ENCODE measurements at regions not wholly inside any gene's neighbourhood (a gene's known extent, or its start where the extent isn't known, plus 50 kb on each side); places are given as distances from the start of the nearest gene placed in this dataset.
"Not testable (repeated sequence)": the region's sequence is repeated elsewhere in the genome, so short reads cannot be mapped to it uniquely, and the experiment has no call there.

DNA sequence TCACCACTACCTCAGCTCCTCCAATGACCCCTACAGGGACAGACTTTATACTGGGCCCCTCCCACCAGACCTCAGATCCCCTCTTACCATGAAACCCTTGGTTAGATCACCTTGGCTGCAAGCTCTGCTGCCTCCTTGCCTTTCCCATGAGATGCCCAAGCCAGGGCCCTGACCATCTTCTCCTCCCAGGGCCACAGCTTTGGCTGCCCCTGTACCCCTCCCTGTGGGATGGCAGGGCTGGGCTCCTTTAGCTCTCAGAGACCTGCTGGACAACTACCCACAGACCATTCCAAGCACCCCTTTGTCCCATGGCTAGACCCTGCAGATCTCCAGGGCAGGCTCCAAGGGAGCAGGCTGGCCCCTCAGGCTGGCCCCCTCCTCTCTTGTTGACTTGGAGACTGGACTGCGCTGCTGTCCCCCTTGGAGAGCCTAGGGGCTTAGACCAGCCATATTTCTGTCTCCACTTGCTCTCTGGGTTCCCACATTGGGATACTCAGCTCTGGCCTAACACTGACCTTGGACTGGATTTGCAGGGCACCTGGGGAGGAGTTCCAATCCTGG lies 1692.7 kb downstream of the TP53TG3F start:
- TF ChIP-seq, protein P1, sequence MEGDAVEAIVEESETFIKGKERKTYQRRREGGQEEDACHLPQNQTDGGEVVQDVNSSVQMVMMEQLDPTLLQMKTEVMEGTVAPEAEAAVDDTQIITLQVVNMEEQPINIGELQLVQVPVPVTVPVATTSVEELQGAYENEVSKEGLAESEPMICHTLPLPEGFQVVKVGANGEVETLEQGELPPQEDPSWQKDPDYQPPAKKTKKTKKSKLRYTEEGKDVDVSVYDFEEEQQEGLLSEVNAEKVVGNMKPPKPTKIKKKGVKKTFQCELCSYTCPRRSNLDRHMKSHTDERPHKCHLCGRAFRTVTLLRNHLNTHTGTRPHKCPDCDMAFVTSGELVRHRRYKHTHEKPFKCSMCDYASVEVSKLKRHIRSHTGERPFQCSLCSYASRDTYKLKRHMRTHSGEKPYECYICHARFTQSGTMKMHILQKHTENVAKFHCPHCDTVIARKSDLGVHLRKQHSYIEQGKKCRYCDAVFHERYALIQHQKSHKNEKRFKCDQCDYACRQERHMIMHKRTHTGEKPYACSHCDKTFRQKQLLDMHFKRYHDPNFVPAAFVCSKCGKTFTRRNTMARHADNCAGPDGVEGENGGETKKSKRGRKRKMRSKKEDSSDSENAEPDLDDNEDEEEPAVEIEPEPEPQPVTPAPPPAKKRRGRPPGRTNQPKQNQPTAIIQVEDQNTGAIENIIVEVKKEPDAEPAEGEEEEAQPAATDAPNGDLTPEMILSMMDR (IDR thresholded peaks at IDR 0.05; ENCODE audit: borderline replicate concordance) = no peak
- Histone ChIP-seq H3K36me3 (no peaks in the 10 kb centered on the region), H3K4me3 (no peak overlapping the region), H3K27me3 (ENCODE audit: low read depth) (no peaks in the 10 kb centered on the region), H3K9me3 (replicated peaks) (peaks cover 9% of the 10 kb centered on the region), H3K4me1 (no peaks in the 10 kb centered on the region), H3K27ac (replicated peaks) (no peak overlapping the region)
- DNase-seq = no peak
- intact Hi-C loops (cut with micrococcal nuclease) = no loop called here

DNA sequence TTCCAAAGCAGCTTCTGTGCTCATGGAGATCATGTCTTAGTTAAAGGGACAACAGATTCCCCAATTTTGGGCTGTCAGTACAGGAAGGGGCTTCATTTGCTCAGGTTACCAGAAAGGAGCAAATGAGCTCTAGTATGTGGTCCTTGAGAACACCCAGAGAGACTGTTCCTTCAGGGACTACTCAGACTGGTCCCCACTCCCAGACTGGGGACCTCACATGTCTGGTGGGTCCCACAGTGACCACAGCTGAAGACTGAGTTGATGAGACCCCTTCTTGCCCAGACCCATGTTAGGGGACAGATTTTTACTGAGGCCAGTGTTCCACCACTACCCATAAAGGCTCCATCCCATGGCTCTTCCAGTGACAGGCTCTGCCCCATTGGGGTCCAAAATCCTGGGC lies 1695.2 kb downstream of the TP53TG3F start:
- peaks cover 29% of the 10 kb centered on the region for H3K9me3 ChIP-seq (replicated peaks)

DNA sequence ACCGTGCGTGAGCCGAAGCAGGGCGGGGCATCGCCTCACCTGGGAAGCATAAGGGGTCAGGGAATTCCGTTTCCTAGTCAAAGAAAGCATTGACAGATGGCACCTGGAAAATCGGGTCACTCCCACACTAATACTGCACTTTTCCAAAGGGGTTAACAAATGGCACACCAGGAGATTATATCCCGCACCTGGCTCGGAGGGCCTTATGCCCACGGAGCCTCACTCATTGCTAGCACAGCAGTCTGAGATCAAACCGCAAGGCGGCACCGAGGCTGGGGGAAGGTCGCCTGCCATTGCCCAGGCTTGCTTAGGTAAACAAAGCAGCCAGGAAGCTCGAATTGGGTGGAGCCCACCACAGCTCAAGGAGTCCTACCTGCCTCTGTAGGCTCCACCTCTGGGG lies 1698.1 kb downstream of the TP53TG3F start:
- H3K27ac ChIP-seq (replicated peaks); DNase-seq; intact Hi-C loops (cut with micrococcal nuclease); H3K27me3 ChIP-seq (ENCODE audit: low read depth); H3K4me3 ChIP-seq; H3K4me1 ChIP-seq; H3K36me3 ChIP-seq: not testable (repeated sequence)
- H3K9me3 ChIP-seq (replicated peaks) = peaks cover 40% of the 10 kb centered on the region

More for the DNA sequence above, 1695.2 kb downstream of the TP53TG3F start:
- no peak overlapping the region for H3K4me3 ChIP-seq
- TF ChIP-seq, protein P1 (IDR thresholded peaks at IDR 0.05; ENCODE audit: borderline replicate concordance) = no peak
- no peak for DNase-seq
- H3K36me3 ChIP-seq = no peaks in the 10 kb centered on the region
- intact Hi-C loops (cut with micrococcal nuclease) = no loop called here
- H3K27ac ChIP-seq (replicated peaks) = no peak overlapping the region
- no peaks in the 10 kb centered on the region for H3K27me3 ChIP-seq (ENCODE audit: low read depth)
- no peaks in the 10 kb centered on the region for H3K4me1 ChIP-seq

DNA sequence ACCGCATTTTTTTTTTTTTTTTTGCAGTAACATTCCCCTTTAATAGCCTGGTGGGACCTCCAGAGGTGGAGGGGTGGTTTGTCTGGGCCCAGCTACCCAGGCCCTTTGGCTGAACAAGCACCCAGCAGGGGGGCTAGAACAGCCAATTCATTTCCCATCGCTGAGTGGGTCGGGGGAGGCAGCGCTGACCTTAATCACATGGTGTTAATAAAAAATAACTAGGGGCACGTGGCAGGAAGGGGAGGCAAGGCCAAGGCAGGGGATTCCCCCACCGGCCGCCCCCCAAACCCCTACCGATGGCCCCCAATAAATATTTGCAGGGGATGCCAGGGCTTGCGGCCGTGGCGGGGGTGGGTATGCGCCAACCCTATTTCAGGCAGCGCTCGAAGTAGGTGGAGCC lies 1709.9 kb downstream of the TP53TG3F start:
- peaks cover 36% of the 10 kb centered on the region for H3K9me3 ChIP-seq (replicated peaks)
- H3K4me1 ChIP-seq; intact Hi-C loops (cut with micrococcal nuclease); H3K36me3 ChIP-seq; H3K27me3 ChIP-seq (ENCODE audit: low read depth); H3K27ac ChIP-seq (replicated peaks); DNase-seq; H3K4me3 ChIP-seq: not testable (repeated sequence)

DNA sequence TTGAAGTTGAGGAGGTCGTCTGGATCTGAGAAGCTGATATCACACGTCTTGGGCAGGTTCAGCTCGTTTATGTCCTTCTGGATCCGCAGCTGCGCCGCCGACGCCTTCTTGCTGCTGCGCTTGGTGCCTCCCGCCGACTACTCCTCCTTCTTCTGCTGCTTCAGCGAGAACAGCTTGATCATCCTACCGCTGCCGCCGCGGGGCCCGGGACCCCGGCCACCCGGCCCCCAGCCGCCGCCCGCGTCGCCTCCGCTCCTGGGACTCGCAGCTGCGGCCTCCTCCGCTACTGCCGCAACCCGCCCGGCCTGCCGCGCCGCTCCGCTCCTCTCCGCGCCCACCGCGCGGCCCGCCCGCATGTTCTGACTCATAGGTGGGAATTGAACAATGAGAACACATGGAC lies 1710.6 kb downstream of the TP53TG3F start:
- H3K4me1 ChIP-seq; H3K36me3 ChIP-seq; H3K4me3 ChIP-seq; DNase-seq; H3K27me3 ChIP-seq (ENCODE audit: low read depth); intact Hi-C loops (cut with micrococcal nuclease); H3K27ac ChIP-seq (replicated peaks): not testable (repeated sequence)
- peaks cover 30% of the 10 kb centered on the region for H3K9me3 ChIP-seq (replicated peaks)

DNA sequence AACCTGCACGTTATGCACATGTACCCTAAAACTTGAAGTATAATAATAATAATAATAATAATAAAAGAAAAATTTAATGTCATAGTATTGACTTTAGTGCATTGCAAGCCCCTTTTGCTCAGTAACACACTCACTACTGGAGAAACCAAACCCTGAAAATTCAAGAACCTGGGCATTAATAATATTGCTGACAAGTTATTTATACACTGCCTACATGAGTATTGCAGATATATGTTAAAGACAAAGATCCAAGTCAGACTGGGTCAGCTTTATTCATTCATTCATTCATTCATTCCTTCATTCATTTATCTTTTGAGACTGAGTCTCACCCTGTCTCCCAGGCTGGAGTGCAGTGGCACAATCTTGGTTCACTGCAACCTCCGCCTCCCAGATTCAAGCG lies 1711.2 kb downstream of the TP53TG3F start:
- Histone ChIP-seq H3K4me3 (no peak overlapping the region), H3K27me3 (ENCODE audit: low read depth) (no peaks in the 10 kb centered on the region), H3K4me1 (no peaks in the 10 kb centered on the region), H3K27ac (replicated peaks) (no peak overlapping the region), H3K9me3 (replicated peaks) (peaks cover 28% of the 10 kb centered on the region), H3K36me3 (no peaks in the 10 kb centered on the region)
- intact Hi-C loops (cut with micrococcal nuclease) = no loop called here
- no peak for DNase-seq
- TF ChIP-seq, protein P1 (IDR thresholded peaks at IDR 0.05; ENCODE audit: borderline replicate concordance) = no peak

DNA sequence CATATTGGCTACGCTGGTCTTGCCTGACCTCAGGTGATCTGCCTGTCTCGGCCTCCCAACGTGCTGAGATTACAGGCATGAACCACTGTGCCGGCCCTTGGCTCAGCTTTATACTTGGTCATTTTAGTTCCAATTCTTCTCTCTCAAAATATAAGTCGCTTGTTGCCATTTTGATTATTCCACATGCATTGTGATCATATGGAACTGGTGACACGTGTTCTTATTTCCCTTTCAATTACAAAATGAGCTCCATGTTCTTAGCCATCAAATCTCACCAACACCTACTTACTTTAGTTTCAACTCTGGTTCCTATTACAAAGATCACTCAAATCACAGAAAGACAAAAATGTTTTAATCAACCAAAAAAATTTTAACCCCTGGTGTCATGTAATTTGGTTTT lies 1711.7 kb downstream of the TP53TG3F start:
- H3K27ac ChIP-seq (replicated peaks) = no peak overlapping the region
- intact Hi-C loops (cut with micrococcal nuclease) = no loop called here

More for the DNA sequence above, 1711.7 kb downstream of the TP53TG3F start:
- Histone ChIP-seq H3K4me3 (no peak overlapping the region), H3K27me3 (ENCODE audit: low read depth) (no peaks in the 10 kb centered on the region), H3K4me1 (peaks cover 2% of the 10 kb centered on the region), H3K36me3 (no peaks in the 10 kb centered on the region), H3K9me3 (replicated peaks) (peaks cover 26% of the 10 kb centered on the region)
- TF ChIP-seq, protein P1 (IDR thresholded peaks at IDR 0.05; ENCODE audit: borderline replicate concordance) = no peak
- no peak for DNase-seq
